ENCODE measurements at regions not wholly inside any gene's neighbourhood (a gene's known extent, or its start where the extent isn't known, plus 50 kb on each side); places are given as distances from the start of the nearest gene placed in this dataset.

GRCh38 chr20:12161734-12162133 lies 244.0 kb downstream of the BTBD3 start:
- TF ChIP-seq CTCF (optimal IDR thresholded peaks at IDR 0.05 in 1 of 3, IDR thresholded peaks at IDR 0.05 in 1 of 3, conservative IDR thresholded peaks at IDR 0.05 in 1 of 3; ENCODE audit: extremely low read depth in 1 of 3, insufficient read depth in 2 of 3, low read length in 3 of 3) = no peak
- TF ChIP-seq EZH2 (IDR thresholded peaks at IDR 0.05; ENCODE audit: low read length) = no peak
